ENCODE measurements at regions not wholly inside any gene's neighbourhood (a gene's known extent, or its start where the extent isn't known, plus 50 kb on each side); places are given as distances from the start of the nearest gene placed in this dataset.

DNA sequence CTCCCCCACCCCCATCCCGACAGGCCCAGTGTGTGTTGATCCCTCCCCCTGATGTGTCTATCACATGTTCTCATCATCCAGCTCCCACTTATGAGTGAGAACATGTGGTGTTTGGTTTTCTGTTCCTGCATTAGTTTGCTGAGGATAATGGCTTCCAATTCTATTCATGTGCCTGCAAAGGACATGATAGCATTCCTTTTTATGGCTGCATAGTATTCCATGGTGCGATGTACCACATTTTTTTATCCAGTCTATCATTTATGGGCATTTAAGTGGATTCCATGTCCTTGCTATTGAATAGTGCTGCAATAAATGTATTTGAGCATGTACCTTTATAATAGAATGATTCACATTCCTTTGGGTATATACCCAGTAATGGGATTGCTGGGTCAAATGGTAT is 66.6 kb upstream of the NXT1 start:
- TF ChIP-seq, protein P1, sequence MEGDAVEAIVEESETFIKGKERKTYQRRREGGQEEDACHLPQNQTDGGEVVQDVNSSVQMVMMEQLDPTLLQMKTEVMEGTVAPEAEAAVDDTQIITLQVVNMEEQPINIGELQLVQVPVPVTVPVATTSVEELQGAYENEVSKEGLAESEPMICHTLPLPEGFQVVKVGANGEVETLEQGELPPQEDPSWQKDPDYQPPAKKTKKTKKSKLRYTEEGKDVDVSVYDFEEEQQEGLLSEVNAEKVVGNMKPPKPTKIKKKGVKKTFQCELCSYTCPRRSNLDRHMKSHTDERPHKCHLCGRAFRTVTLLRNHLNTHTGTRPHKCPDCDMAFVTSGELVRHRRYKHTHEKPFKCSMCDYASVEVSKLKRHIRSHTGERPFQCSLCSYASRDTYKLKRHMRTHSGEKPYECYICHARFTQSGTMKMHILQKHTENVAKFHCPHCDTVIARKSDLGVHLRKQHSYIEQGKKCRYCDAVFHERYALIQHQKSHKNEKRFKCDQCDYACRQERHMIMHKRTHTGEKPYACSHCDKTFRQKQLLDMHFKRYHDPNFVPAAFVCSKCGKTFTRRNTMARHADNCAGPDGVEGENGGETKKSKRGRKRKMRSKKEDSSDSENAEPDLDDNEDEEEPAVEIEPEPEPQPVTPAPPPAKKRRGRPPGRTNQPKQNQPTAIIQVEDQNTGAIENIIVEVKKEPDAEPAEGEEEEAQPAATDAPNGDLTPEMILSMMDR (IDR thresholded peaks at IDR 0.05): no peak
- Histone ChIP-seq H3K27me3 (no peaks in the 10 kb centered on the region), H3K27ac (no peak overlapping the region), H3K4me1 (no peaks in the 10 kb centered on the region), H3K4me3 (no peak overlapping the region), H3K36me3 (no peaks in the 10 kb centered on the region), H3K9me3 (no peaks in the 10 kb centered on the region)
- no peak for DNase-seq
- intact Hi-C loops (cut with DNase I; ENCODE audit: low total_unique reads): no loop called here

DNA sequence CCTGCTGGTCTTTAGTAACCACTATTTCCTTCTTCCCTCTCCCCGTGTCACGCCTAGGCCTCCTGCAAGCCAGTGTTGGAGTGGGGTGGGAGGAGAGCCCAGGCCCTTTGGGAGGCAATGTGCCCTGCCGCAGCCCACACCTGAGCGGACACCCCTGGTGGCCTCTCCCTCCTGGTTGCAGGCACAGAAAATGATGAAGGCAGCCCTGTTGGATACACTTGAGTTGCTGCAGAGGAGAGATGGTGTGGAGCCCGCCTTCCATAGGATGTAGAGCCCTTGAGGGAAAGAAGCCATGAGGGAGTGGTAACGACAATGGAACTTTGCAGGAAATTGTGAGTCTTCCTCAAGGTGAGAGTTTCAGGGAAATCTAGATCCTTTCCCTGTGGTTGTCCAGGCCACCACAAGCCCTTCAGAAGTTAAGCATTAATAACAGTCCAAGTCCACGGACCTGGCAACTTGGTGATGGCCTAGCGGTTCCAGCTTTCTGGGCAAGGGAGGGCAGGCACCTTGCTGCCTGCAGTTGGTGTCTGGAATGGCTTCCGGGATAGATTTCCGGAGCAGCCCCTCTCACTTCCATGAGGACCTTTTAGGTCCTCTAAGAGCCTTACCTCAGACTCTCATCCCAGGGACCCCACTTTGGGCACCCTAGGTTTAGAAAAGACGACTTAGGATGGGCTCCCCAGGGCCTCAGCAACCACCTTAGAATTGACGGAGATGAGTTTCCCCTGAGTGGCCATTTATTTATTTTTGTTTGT is 67.3 kb upstream of the NXT1 start:
- DNase-seq: no peak
- no peaks in the 10 kb centered on the region for H3K4me1 ChIP-seq

DNA sequence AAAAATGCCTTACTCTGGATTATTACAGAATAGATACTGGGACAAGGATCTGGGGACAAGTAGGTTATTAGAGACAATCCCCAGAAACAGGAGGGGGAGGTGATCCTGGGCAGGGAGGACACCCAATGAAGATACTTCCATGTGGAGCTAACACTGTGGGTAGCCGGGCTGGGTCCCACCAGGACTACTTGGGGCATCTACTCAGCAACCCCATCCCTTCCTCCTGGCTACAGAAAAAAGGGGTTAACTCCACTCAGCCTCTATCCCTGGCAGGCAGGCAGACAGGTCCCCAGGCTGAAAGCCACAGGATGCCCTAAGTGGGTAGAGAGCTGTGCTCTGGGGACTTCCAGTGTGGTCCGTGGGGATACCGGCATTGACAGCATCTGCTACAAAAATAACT is 68.0 kb upstream of the NXT1 start:
- DNase-seq: no peak
- intact Hi-C loops (cut with DNase I; ENCODE audit: low total_unique reads): no loop called here
- Histone ChIP-seq H3K9me3 (no peaks in the 10 kb centered on the region), H3K27ac (no peak overlapping the region), H3K36me3 (no peaks in the 10 kb centered on the region), H3K4me3 (no peak overlapping the region), H3K27me3 (no peaks in the 10 kb centered on the region), H3K4me1 (no peaks in the 10 kb centered on the region)
- TF ChIP-seq, protein P1 (IDR thresholded peaks at IDR 0.05): no peak

More for the DNA sequence above, 67.3 kb upstream of the NXT1 start:
- TF ChIP-seq, protein P1 (IDR thresholded peaks at IDR 0.05): no peak
- no peaks in the 10 kb centered on the region for H3K27me3 ChIP-seq
- no peak overlapping the region for H3K4me3 ChIP-seq
- intact Hi-C loops (cut with DNase I; ENCODE audit: low total_unique reads): no loop called here
- H3K27ac ChIP-seq: no peak overlapping the region
- H3K36me3 ChIP-seq: no peaks in the 10 kb centered on the region
- no peaks in the 10 kb centered on the region for H3K9me3 ChIP-seq

DNA sequence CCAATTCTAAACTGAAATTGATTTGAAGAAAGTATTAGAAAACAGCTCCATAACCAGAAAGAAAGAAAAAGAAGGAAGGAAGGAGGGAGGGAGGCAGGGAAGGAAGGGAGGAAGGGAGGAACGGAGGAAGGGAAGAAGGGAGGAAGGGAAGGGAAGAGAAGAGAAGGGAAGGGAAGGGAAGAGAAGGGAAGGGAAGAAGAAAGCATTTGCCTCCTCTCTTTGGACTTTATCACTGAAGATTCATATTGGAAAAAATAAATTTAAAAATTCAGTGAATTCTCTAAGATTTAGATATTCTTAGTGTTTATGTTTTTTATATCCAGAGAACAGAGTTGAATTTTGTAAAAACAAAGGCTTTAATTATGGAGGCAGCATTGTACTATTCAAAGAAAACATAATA is 68.5 kb upstream of the NXT1 start:
- Histone ChIP-seq H3K9me3 (no peaks in the 10 kb centered on the region), H3K27ac (no peak overlapping the region), H3K4me1 (no peaks in the 10 kb centered on the region), H3K36me3 (no peaks in the 10 kb centered on the region), H3K4me3 (no peak overlapping the region), H3K27me3 (no peaks in the 10 kb centered on the region)
- DNase-seq: no peak
- TF ChIP-seq, protein P1 (IDR thresholded peaks at IDR 0.05): no peak
- intact Hi-C loops (cut with DNase I; ENCODE audit: low total_unique reads): no loop called here

DNA sequence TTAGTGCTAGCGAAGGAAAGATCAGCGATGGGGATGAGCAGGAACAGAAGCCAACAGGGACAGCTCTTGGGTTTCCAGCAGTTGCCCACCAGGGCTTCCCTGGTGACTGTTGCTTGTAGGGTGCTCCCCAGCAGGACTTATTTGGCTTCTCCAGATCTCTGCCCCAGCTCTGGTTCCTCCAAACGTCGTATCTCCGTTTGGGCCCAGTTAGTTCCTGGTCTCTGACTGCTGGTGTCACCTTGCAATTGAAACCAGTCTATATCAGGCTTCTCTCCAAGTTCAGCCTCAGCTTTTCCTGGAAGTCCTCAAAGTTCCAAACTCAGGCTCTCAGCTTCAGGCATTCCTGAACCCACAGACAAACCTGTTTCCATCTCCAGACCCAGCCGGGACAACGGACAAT is 70.8 kb upstream of the NXT1 start:
- H3K27ac ChIP-seq: no peak overlapping the region
- DNase-seq: no peak
- H3K4me1 ChIP-seq: no peaks in the 10 kb centered on the region
- H3K9me3 ChIP-seq: no peaks in the 10 kb centered on the region
- no peaks in the 10 kb centered on the region for H3K27me3 ChIP-seq
- intact Hi-C loops (cut with DNase I; ENCODE audit: low total_unique reads): no loop called here
- H3K36me3 ChIP-seq: no peaks in the 10 kb centered on the region
- TF ChIP-seq, protein P1 (IDR thresholded peaks at IDR 0.05): no peak
- H3K4me3 ChIP-seq: no peak overlapping the region

Measured in tibial artery (tissue), 4 donors.